GM21390 (cell line): ENCODE measurements at regions not wholly inside any gene's neighbourhood (a gene's known extent, or its start where the extent isn't known, plus 50 kb on each side); places are given as distances from the start of the nearest gene placed in this dataset.
"Not testable (repeated sequence)": the region's sequence is repeated elsewhere in the genome, so short reads cannot be mapped to it uniquely, and the experiment has no call there.

Source experiments
- ATAC-seq: cut with Tn5 transposase; IDR thresholded peaks from one replicate; pipeline ENCODE4 v1.9.1; 2021; ENCODE audit not compliant: unreplicated experiment

DNA sequence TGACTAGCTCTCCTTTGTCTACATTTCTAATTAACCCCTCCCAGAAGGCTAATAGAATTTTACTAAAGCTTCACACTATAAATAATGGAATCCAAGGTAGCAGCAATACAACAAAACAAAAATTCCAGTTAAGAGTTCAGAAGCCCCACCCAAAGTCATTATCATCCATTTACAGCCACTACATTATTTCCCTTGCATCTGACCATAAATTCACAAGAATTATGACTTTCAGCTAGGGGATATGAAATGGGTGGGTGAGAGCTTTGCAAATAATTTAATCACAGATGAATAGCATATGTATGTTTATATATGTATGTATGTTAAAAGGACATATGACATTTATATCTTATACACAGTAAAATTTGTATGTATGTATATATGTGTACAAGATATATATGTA is 65.3 kb upstream of the PTGDR start:
- ATAC-seq = no peak

GRCh38 chr14:52190337-52190931 is 77.1 kb upstream of the PTGDR start:
- ATAC-seq = no peak

DNA sequence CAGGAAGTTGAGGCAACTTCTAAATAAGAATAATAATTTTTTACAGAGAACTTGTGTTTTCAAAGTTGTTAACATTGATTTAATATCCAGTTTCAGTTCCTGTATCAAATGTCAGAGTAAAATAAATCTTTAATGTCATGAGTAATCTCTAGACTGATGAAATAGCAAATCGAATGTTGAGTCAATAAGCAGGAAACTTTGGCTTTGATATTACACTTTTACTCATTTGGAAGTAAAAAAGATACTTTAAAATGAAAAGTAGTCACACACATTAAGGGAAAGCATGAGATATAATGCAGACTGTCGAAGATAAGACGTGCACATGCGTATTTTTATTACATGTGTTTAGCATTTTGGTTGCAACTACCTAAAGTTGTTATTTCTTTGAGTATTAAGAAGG is 78.2 kb upstream of the PTGDR start:
- no peak for ATAC-seq

GRCh38 chr14:52188381-52188780 is 79.1 kb upstream of the PTGDR start:
- no peak for ATAC-seq

DNA sequence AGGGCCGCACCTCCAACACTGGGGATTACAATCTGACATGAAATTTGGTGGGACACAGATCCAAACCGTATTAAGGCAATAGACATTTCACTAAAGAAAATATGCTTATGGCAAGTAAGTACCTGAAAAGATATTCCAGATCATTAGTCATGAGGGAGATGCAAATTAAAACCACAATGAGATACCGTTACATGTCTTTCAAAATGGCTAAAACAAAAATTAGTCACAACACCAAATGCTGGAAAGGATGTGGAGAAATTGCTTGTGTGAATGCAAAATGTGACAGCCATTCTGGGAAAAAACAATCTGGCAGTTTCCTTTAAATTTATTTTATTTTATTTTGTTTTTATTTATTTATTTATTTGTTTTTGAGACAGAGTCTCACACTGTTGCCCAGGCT is 82.3 kb upstream of the PTGDR start:
- ATAC-seq = no peak

DNA sequence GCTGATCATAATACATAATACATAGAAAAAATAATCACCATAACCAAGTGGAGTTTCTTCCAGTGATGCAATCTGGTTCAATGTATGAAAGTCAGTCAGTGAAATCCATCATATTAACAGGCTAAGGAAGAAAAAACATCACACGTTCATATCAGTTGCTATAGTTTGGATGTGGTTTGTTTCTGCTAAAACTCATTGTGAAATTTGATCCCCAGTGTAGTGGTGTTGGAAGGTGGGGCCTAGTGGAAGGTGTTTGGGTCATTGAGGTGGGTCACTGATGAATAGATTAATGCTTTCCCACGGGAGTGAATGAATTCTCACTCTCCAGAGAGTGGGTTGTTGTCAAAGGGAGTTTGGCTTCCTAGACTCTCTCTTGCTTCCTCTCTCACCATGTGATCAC is 84.6 kb upstream of the PTGDR start:
- no peak for ATAC-seq

GRCh38 chr14:52179141-52179790 is 88.2 kb upstream of the PTGDR start:
- ATAC-seq = no peak

DNA sequence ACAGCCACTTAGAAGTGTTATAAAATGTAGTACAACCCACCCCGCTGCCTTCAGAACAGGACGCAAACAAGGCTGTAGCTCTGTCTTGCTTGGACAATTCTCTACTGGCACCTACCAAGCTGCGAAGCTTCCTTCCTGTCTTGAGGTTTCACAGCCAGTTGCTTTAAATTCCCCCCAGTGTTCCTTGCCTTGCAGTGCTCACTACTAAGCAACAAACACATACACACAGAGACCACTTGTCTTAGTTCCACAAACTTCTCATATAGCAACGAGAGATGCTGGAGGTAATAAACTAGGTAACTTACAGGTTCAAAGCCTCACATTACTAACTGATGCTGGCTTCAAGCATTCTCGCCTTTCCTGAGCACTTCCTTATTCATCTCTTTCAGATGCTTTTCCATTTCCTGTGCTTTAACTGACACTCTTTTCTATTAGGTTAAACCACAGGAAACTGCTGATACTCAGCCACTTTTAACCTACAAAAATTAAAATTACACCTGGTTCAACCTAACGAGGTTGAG is 91.5 kb upstream of the PTGDR start:
- peak; percentile 76 for ATAC-seq

GRCh38 chr14:52171932-52172331 is 95.6 kb upstream of the PTGDR start:
- not testable (repeated sequence) for ATAC-seq

- no peak for ATAC-seq
Observed at GRCh38 chr14:52166822-52167221, 98.0 kb upstream of the NID2 start.

DNA sequence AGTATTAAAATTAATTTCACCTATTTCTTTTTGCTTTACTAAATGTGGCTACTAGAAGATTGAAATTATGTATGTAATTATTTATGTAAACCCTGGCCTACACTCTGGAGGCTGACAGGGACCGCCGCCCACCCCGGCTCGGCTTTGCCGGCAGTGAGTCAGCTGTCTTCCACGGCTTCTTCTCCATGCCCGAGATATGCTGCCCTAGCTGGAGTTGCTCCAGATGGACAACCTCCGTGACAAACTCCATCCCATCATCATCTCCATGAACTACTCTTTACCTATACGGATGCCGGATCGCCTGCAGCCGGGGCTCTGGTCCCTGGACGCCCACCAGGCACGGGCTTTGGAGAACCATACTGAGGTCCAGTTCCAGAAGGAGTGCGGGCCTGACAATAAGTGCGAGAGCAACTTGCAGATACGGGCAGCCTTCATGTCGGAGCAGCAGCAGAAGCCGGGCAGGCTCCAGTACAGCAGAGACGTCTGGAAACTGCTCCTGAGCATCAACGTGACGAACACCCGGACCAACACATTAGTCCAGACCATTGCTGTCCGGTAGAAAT is 86.9 kb upstream of the NID2 start:
- no peak for ATAC-seq

- ATAC-seq = peak; percentile 69
Observed at GRCh38 chr14:52154992-52155650, 86.3 kb upstream of the NID2 start.

GRCh38 chr14:52153939-52154338 is 85.1 kb upstream of the NID2 start:
- ATAC-seq = no peak

DNA sequence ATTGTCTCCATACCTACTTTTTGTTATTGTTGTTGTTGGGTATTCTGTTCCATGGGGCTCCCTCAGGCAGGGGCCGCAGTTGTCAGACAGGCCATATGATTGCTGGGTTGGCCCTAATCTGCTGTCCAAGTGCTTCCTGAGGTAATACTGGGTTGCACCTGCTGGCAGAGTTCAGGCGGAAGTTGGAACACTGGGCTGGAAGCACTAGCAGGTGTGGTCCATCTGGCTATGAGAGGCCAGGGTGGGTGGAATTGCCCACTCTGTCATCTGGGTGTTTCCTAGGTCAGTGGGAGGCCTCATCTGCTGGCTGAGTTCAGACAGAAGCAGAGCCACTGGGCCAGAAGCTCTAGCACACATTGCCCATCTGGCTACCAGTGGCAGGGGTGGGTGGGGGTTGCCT is 81.3 kb upstream of the NID2 start:
- ATAC-seq = no peak

DNA sequence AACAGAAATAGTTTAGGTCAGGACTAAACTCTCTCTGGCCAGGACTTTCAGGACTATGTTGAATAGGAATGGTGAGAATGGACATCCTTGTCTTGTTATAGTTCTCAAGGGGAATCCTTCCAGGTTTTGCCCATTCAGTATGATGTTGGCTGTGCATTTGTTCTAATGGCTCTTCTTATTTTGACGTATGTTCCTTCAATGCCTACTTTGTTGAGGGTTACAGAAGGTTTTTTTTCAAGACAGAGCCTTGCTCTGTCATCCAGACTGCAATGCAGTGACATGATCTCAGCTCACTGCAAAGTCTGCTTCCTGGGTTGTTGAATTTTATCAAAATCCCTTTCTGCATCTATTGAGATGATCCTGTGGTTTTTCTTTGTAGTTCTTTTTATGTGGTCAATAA is 79.5 kb upstream of the NID2 start:
- ATAC-seq = no peak

- ATAC-seq = no peak
Observed at GRCh38 chr14:52146504-52146903, 77.6 kb upstream of the NID2 start.

GRCh38 chr14:52144099-52144498 is 75.2 kb upstream of the NID2 start:
- ATAC-seq = not testable (repeated sequence)

- no peak for ATAC-seq
Observed at GRCh38 chr14:52142504-52142903, 73.6 kb upstream of the NID2 start.

GRCh38 chr14:52131640-52132320 is 62.9 kb upstream of the NID2 start:
- ATAC-seq = no peak

DNA sequence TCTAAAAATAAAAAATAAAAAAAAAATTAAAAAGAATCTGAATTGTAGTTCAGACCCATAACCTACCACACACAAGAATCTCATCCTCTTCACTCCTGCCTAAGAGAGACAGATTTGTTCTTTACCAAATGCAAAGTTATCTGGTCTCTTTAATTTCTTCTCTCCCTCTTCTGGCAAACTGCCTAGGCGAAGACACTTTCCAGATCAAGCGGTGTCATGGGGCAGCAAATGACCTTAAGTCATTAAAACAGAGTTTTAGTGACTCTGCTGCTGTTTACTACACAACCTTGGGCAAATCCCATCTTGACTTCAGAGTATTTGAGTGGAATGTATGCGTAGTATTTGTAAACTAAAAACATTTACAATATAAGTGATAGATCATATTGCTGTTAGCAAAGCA is 60.9 kb upstream of the NID2 start:
- ATAC-seq = no peak

DNA sequence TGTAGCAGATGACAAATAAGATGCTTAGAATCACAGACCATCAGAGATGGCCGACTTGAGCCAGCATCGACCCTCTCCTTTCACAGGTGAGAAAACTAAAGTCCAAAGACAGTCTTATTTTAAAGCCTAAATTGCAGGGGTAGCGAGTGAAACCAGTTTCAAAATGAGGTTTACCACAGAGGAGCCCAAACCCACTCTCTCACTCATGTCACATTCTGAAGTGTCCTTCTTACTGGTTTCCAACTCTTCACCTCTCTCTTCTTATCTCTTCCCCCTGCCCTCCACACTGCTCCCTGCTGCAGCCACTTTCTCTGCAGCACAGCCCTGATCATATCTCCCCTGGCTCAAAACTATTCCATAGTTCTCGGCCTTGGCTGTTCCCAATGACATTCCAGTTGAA is 57.0 kb upstream of the NID2 start:
- ATAC-seq = no peak
